Neural progenitor cell (in vitro differentiated cells): ENCODE measurements at regions not wholly inside any gene's neighbourhood (a gene's known extent, or its start where the extent isn't known, plus 50 kb on each side); places are given as distances from the start of the nearest gene placed in this dataset.

Source experiments
- DNase-seq: peaks from one replicate; pipeline ENCODE4 v3.0.0-alpha.2; 2016; ENCODE audit warnings: low spot score
- H2AFZ ChIP-seq: fragments of 200-600 bp; sonication (generic); replicated peaks from 2 replicates; pipeline ENCODE4 v1.6.1; 2016; ENCODE audit warnings: antibody characterized with exemption
- H3F3A ChIP-seq: fragments of 200-600 bp; sonication (generic); 2 replicates; pipeline ENCODE4 v1.6.1; 2016; ENCODE audit warnings: antibody characterized with exemption, low read depth
- H3K27ac ChIP-seq: fragments of 200-600 bp; sonication (generic); 2 replicates; pipeline ENCODE4 v1.5.1; 2016; ENCODE audit warnings: mild to moderate bottlenecking
- H3K27me3 ChIP-seq: fragments of 200-600 bp; sonication (generic); 2 replicates; pipeline ENCODE4 v1.6.1; 2016; ENCODE audit warnings: mild to moderate bottlenecking, moderate library complexity
- H3K36me3 ChIP-seq: fragments of 200-600 bp; sonication (generic); 2 replicates; pipeline ENCODE4 v1.5.1; 2016
- H3K4me1 ChIP-seq: fragments of 200-600 bp; sonication (generic); 2 replicates; pipeline ENCODE4 v1.6.1; 2016; ENCODE audit warnings: mixed run types
- H3K4me2 ChIP-seq: fragments of 200-600 bp; sonication (generic); 2 replicates; pipeline ENCODE4 v1.6.1; 2016
- H3K4me3 ChIP-seq: fragments of 200-600 bp; sonication (generic); 2 replicates; pipeline ENCODE4 v1.5.1; 2016
- H3K79me2 ChIP-seq: fragments of 200-600 bp; sonication (generic); 2 replicates; pipeline ENCODE4 v1.6.1; 2016; ENCODE audit warnings: low read depth
- H3K9ac ChIP-seq: fragments of 200-600 bp; sonication (generic); 2 replicates; pipeline ENCODE4 v1.6.1; 2016
- H3K9me3 ChIP-seq: fragments of 200-600 bp; sonication (generic); 2 replicates; pipeline ENCODE4 v1.5.1; 2016; ENCODE audit warnings: low read depth
- H4K20me1 ChIP-seq: fragments of 200-600 bp; sonication (generic); 2 replicates; pipeline ENCODE4 v1.6.1; 2016; ENCODE audit warnings: low read depth
- H3K27ac Mint-ChIP-seq: 3 replicates; pipeline ENCODE4 v1.8.0; 2021; ENCODE audit warnings: mixed read lengths
- H3K27me3 Mint-ChIP-seq: 2 replicates; pipeline ENCODE4 v1.8.0; 2022; ENCODE audit warnings: low read depth, mild to moderate bottlenecking, inconsistent platforms, moderate library complexity, mixed read lengths; ENCODE audit not compliant: insufficient read depth
- H3K36me3 Mint-ChIP-seq: 3 replicates; pipeline ENCODE4 v1.8.0; 2021; ENCODE audit warnings: mixed read lengths
- H3K4me1 Mint-ChIP-seq: 3 replicates; pipeline ENCODE4 v1.8.0; 2021; ENCODE audit warnings: mixed read lengths
- H3K4me3 Mint-ChIP-seq: 3 replicates; pipeline ENCODE4 v1.8.0; 2021; ENCODE audit warnings: mild to moderate bottlenecking, moderate library complexity, mixed read lengths
- H3K9me3 Mint-ChIP-seq: 3 replicates; pipeline ENCODE4 v1.8.0; 2020; ENCODE audit warnings: mixed read lengths
- EZH2 ChIP-seq: fragments of 200-600 bp; sonication (generic); IDR thresholded peaks from 2 replicates; pipeline ENCODE4 v1.6.1; 2017; ENCODE audit warnings: antibody characterized with exemption, mild to moderate bottlenecking, moderate library complexity
- EZH2phosphoT487 ChIP-seq: fragments of 200-600 bp; sonication (generic); IDR thresholded peaks from 2 replicates; pipeline ENCODE4 v1.6.1; 2017; ENCODE audit warnings: antibody characterized with exemption
- TF ChIP-seq, protein P1 (sequence below): fragments of 200-600 bp; sonication (generic); IDR thresholded peaks from 2 replicates; pipeline ENCODE4 v1.5.1; 2017; ENCODE audit warnings: antibody characterized with exemption, mild to moderate bottlenecking

DNA sequence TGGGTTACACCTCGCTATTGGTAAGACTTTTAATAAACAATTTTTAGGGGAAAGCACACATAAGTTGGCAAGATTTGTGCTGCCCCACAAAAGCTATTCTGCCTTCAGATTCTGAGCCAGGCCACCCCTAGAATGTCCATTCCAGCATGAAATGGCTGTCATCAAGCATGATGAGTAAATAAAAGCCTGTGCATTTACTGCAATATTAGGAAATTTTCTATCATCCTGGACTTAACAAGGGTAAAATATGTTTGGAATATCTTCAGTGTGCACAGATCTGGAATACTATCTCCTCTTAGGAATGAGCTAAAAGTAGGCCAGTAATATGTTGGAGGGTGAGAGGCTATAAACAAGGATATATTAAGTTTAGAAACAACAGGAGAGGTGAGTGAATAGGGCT, 510.9 kb downstream of the ANKRD50 start:
- H3K9me3 ChIP-seq, result no peaks in the 10 kb centered on the region
- no peak overlapping the region for H3K4me2 ChIP-seq

DNA sequence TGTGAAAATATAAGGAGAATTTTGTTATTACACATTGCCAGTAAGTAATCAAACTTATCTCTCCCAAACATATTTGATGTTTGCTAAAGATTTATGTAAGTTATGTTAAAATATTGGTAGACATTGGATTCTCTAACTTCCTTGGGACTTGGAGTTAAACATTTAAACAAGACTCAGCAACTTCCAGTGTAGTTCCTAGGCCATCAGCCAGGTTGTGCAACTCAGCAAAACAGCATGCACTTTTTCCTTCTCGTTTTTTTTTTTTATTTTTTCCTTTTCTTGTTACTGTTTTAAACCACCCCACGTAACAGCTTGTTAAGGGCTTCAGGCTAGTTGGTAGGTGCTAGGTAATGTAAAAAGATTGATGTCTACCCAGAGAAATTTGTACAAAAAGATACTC, 510.4 kb downstream of the ANKRD50 start:
- H3K27me3 ChIP-seq, result no peaks in the 10 kb centered on the region
- H3K4me1 ChIP-seq, result no peaks in the 10 kb centered on the region
- Mint-ChIP-seq H3K4me3 (no peak overlapping the region), H3K4me1 (peaks cover 2% of the 10 kb centered on the region), H3K36me3 (no peaks in the 10 kb centered on the region), H3K27me3 (peaks cover 2% of the 10 kb centered on the region), H3K27ac (no peak overlapping the region), H3K9me3 (no peaks in the 10 kb centered on the region)
- no peak for DNase-seq
- TF ChIP-seq EZH2phosphoT487 (no peak), EZH2 (no peak)
- TF ChIP-seq, protein P1, sequence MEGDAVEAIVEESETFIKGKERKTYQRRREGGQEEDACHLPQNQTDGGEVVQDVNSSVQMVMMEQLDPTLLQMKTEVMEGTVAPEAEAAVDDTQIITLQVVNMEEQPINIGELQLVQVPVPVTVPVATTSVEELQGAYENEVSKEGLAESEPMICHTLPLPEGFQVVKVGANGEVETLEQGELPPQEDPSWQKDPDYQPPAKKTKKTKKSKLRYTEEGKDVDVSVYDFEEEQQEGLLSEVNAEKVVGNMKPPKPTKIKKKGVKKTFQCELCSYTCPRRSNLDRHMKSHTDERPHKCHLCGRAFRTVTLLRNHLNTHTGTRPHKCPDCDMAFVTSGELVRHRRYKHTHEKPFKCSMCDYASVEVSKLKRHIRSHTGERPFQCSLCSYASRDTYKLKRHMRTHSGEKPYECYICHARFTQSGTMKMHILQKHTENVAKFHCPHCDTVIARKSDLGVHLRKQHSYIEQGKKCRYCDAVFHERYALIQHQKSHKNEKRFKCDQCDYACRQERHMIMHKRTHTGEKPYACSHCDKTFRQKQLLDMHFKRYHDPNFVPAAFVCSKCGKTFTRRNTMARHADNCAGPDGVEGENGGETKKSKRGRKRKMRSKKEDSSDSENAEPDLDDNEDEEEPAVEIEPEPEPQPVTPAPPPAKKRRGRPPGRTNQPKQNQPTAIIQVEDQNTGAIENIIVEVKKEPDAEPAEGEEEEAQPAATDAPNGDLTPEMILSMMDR, result no peak
- H3K4me3 ChIP-seq, result no peak overlapping the region
- H2AFZ ChIP-seq, result no peak overlapping the region
- H3F3A ChIP-seq, result no peaks in the 10 kb centered on the region
- H3K36me3 ChIP-seq, result no peaks in the 10 kb centered on the region
- no peak overlapping the region for H3K4me2 ChIP-seq
- no peaks in the 10 kb centered on the region for H4K20me1 ChIP-seq
- H3K27ac ChIP-seq, result no peak overlapping the region
- no peaks in the 10 kb centered on the region for H3K9me3 ChIP-seq
- no peak overlapping the region for H3K9ac ChIP-seq
- H3K79me2 ChIP-seq, result no peaks in the 10 kb centered on the region

More for the DNA sequence above, 510.9 kb downstream of the ANKRD50 start:
- Histone ChIP-seq H3K79me2 (no peaks in the 10 kb centered on the region), H3K4me1 (no peaks in the 10 kb centered on the region), H3F3A (no peaks in the 10 kb centered on the region), H3K27ac (no peak overlapping the region), H3K9ac (no peak overlapping the region), H4K20me1 (no peaks in the 10 kb centered on the region), H3K36me3 (no peaks in the 10 kb centered on the region), H3K27me3 (no peaks in the 10 kb centered on the region), H3K4me3 (no peak overlapping the region), H2AFZ (no peak overlapping the region)
- TF ChIP-seq EZH2phosphoT487, result no peak
- TF ChIP-seq, protein P1, result no peak
- TF ChIP-seq EZH2, result no peak
- Mint-ChIP-seq H3K27me3 (peaks cover 2% of the 10 kb centered on the region), H3K4me1 (no peaks in the 10 kb centered on the region), H3K4me3 (no peak overlapping the region), H3K9me3 (no peaks in the 10 kb centered on the region), H3K36me3 (no peaks in the 10 kb centered on the region), H3K27ac (no peak overlapping the region)
- DNase-seq, result no peak

DNA sequence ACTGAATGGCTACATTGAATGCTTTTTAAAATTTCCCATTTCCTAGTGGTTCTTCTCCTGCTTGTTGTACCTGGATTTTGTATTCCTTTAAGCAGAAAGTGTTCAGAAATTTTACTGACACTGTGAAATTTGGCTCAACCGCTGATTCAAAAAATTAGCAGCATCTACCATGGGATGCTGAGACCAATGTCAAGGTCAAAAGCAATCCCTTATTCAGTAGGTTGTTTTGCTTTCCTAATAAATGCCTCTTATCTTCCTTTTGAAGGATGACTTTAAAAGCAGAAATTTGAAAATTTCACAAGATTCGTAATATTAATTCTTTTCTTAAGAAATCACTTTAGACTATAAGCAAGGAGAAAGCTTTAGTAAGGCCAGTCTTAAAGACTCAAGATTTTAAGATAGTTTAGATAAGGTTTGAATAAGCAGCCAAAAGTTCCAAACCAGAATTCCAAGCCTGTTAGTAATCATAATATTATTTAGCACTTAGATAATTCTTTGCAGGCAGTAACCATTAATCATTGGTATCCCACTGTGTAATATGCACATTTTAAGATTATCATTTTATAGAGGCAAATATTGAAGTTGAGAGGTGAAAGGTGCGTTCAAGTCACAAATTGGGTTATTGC, 508.8 kb downstream of the ANKRD50 start:
- H3K27ac Mint-ChIP-seq, result no peak overlapping the region

More for the DNA sequence above, 508.8 kb downstream of the ANKRD50 start:
- Mint-ChIP-seq H3K4me1 (peaks cover 5% of the 10 kb centered on the region), H3K27me3 (peaks cover 2% of the 10 kb centered on the region), H3K9me3 (no peaks in the 10 kb centered on the region), H3K4me3 (no peak overlapping the region), H3K36me3 (no peaks in the 10 kb centered on the region)
- H4K20me1 ChIP-seq, result no peaks in the 10 kb centered on the region
- H3K4me3 ChIP-seq, result no peak overlapping the region
- H3K4me1 ChIP-seq, result no peaks in the 10 kb centered on the region
- no peak for TF ChIP-seq EZH2phosphoT487
- no peak for TF ChIP-seq EZH2
- TF ChIP-seq, protein P1, result no peak
- H3K4me2 ChIP-seq, result no peak overlapping the region
- H3K27ac ChIP-seq, result no peak overlapping the region
- no peak for DNase-seq
- no peaks in the 10 kb centered on the region for H3F3A ChIP-seq
- no peaks in the 10 kb centered on the region for H3K79me2 ChIP-seq
- no peak overlapping the region for H2AFZ ChIP-seq
- H3K9me3 ChIP-seq, result no peaks in the 10 kb centered on the region
- no peak overlapping the region for H3K9ac ChIP-seq
- H3K36me3 ChIP-seq, result no peaks in the 10 kb centered on the region
- no peaks in the 10 kb centered on the region for H3K27me3 ChIP-seq
